ENCODE measurements at regions not wholly inside any gene's neighbourhood (a gene's known extent, or its start where the extent isn't known, plus 50 kb on each side); places are given as distances from the start of the nearest gene placed in this dataset.

- Histone ChIP-seq H2AFZ (ENCODE audit: low read depth, low read length) (no peak overlapping the region), H3K9ac (ENCODE audit: insufficient read depth in 1 of 2, low read depth in 2 of 2, low read length in 2 of 2) (no peak overlapping the region), H3K4me2 (ENCODE audit: insufficient read depth, low read length) (no peak overlapping the region), H3K27me3 (ENCODE audit: control insufficient read depth in 2 of 2, insufficient read depth in 2 of 2, low read length in 2 of 2) (no peaks in the 10 kb centered on the region), H3K79me2 (ENCODE audit: control insufficient read depth, insufficient read depth, low read length) (no peaks in the 10 kb centered on the region), H3K4me3 (no peak overlapping the region), H3K9me3 (replicated peaks; ENCODE audit: control insufficient read depth, insufficient read depth, low read depth, low read length) (no peaks in the 10 kb centered on the region), H4K20me1 (replicated peaks; ENCODE audit: control insufficient read depth, insufficient read depth, low read length) (no peaks in the 10 kb centered on the region), H3K27ac (ENCODE audit: extremely low read depth, low read depth, low read length) (no peak overlapping the region), H3K4me1 (replicated peaks in 1 of 2; ENCODE audit: control insufficient read depth in 2 of 2, insufficient read depth in 2 of 2, low read length in 2 of 2) (no peaks in the 10 kb centered on the region), H3K36me3 (ENCODE audit: control insufficient read depth, insufficient read depth, low read length) (no peaks in the 10 kb centered on the region), H3K9me1 (ENCODE audit: control insufficient read depth, insufficient read depth, low read length) (no peaks in the 10 kb centered on the region)
- no TSS peak for BruUV-seq (replicated peaks)
- FAIRE-seq (no peak), DNase-seq (ENCODE audit: extremely low read depth in 1 of 4, low spot score in 3 of 4) (no peak), ATAC-seq (no peak)
- in situ Hi-C loops (cut with MboI), result no loop called here
- intact Hi-C loops (cut with micrococcal nuclease), result no loop called here
- ChIA-PET CTCF (ENCODE audit: low intra/inter-chr PET ratio) (no interaction called here), POLR2A (no interaction called here)
- 0% methylated on average over 1 of the region's 1 CpG for WGBS (ENCODE audit: insufficient coverage, low coverage, missing lambda C conversion rate)
- no peak for TF ChIP-seq SETDB1 (IDR thresholded peaks at IDR 0.05; ENCODE audit: low read length)
- TF ChIP-seq USF1 (CRISPR knock-in tag; IDR thresholded peaks at IDR 0.05), result no peak
- TF ChIP-seq DIDO1 (tag; IDR thresholded peaks at IDR 0.05; ENCODE audit: low read depth), result no peak
- no peak for TF ChIP-seq ZNF24 (IDR thresholded peaks at IDR 0.05)
These were observed 238.2 kb downstream of the FAT3 start for GRCh38 chr11:92462821-92463220.

DNA sequence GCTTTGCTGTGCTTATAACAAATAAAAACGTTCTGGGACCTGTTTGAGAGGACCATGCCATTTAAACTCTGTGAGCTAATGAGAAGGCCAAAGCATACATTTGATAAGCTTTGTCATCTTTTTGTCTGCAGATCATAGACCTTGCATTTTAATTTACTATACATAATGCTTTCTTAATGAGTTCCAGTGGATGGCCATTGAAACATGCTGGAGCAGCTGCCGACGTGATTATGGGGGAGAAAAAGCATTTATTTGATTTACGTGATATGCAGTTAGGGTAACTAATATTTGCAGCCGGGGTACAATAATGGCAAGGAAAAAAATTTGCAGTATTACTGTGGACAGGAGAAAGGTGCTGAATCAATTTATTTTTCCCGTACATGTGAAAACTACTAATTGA is 240.2 kb downstream of the FAT3 start:
- CTCF ChIA-PET (ENCODE audit: low intra/inter-chr PET ratio), result no interaction called here
- ATAC-seq, result no peak
- TF ChIP-seq ZNF224 (CRISPR knock-in tag; IDR thresholded peaks at IDR 0.05), result no peak
- TF ChIP-seq, protein P1, sequence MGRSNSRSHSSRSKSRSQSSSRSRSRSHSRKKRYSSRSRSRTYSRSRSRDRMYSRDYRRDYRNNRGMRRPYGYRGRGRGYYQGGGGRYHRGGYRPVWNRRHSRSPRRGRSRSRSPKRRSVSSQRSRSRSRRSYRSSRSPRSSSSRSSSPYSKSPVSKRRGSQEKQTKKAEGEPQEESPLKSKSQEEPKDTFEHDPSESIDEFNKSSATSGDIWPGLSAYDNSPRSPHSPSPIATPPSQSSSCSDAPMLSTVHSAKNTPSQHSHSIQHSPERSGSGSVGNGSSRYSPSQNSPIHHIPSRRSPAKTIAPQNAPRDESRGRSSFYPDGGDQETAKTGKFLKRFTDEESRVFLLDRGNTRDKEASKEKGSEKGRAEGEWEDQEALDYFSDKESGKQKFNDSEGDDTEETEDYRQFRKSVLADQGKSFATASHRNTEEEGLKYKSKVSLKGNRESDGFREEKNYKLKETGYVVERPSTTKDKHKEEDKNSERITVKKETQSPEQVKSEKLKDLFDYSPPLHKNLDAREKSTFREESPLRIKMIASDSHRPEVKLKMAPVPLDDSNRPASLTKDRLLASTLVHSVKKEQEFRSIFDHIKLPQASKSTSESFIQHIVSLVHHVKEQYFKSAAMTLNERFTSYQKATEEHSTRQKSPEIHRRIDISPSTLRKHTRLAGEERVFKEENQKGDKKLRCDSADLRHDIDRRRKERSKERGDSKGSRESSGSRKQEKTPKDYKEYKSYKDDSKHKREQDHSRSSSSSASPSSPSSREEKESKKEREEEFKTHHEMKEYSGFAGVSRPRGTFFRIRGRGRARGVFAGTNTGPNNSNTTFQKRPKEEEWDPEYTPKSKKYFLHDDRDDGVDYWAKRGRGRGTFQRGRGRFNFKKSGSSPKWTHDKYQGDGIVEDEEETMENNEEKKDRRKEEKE (IDR thresholded peaks at IDR 0.05; ENCODE audit: borderline replicate concordance in 1 of 2, control insufficient read depth in 1 of 2, low read depth in 2 of 2, low read length in 1 of 2), result no peak
- TF ChIP-seq ZNF23 (CRISPR knock-in tag; IDR thresholded peaks at IDR 0.05), result no peak
- TF ChIP-seq ZNF41 (CRISPR knock-in tag; conservative IDR thresholded peaks at IDR 0.05), result no peak
- TF ChIP-seq NUFIP1 (IDR thresholded peaks at IDR 0.05; ENCODE audit: partially characterized antibody), result no peak
- no peak for TF ChIP-seq PYGO2 (tag; IDR thresholded peaks at IDR 0.05)
- TF ChIP-seq KDM5B (IDR thresholded peaks at IDR 0.05; ENCODE audit: insufficient replicate concordance, low read depth, low read length), result no peak
- TF ChIP-seq MECOM (CRISPR knock-in tag; IDR thresholded peaks at IDR 0.05), result no peak
- TF ChIP-seq NELFE (IDR thresholded peaks at IDR 0.05; ENCODE audit: insufficient read depth, insufficient read length), result no peak
- TF ChIP-seq ZNF140 (CRISPR knock-in tag; IDR thresholded peaks at IDR 0.05), result no peak
- TF ChIP-seq EP400 (IDR thresholded peaks at IDR 0.05), result no peak
- no peak for TF ChIP-seq TEAD1 (CRISPR knock-in tag; IDR thresholded peaks at IDR 0.05)

More for the DNA sequence above, 240.2 kb downstream of the FAT3 start:
- Histone ChIP-seq H3K36me3 (ENCODE audit: control insufficient read depth, insufficient read depth, low read length) (no peaks in the 10 kb centered on the region), H3K4me1 (replicated peaks in 1 of 2; ENCODE audit: control insufficient read depth in 2 of 2, insufficient read depth in 2 of 2, low read length in 2 of 2) (no peaks in the 10 kb centered on the region), H3K27me3 (ENCODE audit: control insufficient read depth in 2 of 2, insufficient read depth in 2 of 2, low read length in 2 of 2) (no peaks in the 10 kb centered on the region), H3K27ac (ENCODE audit: extremely low read depth, low read depth, low read length) (no peak overlapping the region), H4K20me1 (replicated peaks; ENCODE audit: control insufficient read depth, insufficient read depth, low read length) (no peaks in the 10 kb centered on the region), H3K4me2 (ENCODE audit: insufficient read depth, low read length) (no peak overlapping the region), H3K4me3 (no peak overlapping the region), H2AFZ (ENCODE audit: low read depth, low read length) (no peak overlapping the region), H3K9ac (ENCODE audit: insufficient read depth in 1 of 2, low read depth in 2 of 2, low read length in 2 of 2) (no peak overlapping the region), H3K9me1 (ENCODE audit: control insufficient read depth, insufficient read depth, low read length) (no peaks in the 10 kb centered on the region), H3K79me2 (ENCODE audit: control insufficient read depth, insufficient read depth, low read length) (no peaks in the 10 kb centered on the region), H3K9me3 (replicated peaks; ENCODE audit: control insufficient read depth, insufficient read depth, low read depth, low read length) (no peaks in the 10 kb centered on the region)
- in situ Hi-C loops (cut with MboI), result no loop called here
- intact Hi-C loops (cut with micrococcal nuclease), result no loop called here
- BruUV-seq (replicated peaks), result no TSS peak
- FAIRE-seq, result no peak
- no peak for DNase-seq (ENCODE audit: extremely low read depth in 1 of 4, low spot score in 3 of 4)
- WGBS (ENCODE audit: insufficient coverage, low coverage, missing lambda C conversion rate), result 0% methylated on average over 6 of the region's 6 CpGs
- POLR2A ChIA-PET, result no interaction called here

Measured in K562 (cell line).